ENCODE measurements at regions not wholly inside any gene's neighbourhood (a gene's known extent, or its start where the extent isn't known, plus 50 kb on each side); places are given as distances from the start of the nearest gene placed in this dataset.

DNA sequence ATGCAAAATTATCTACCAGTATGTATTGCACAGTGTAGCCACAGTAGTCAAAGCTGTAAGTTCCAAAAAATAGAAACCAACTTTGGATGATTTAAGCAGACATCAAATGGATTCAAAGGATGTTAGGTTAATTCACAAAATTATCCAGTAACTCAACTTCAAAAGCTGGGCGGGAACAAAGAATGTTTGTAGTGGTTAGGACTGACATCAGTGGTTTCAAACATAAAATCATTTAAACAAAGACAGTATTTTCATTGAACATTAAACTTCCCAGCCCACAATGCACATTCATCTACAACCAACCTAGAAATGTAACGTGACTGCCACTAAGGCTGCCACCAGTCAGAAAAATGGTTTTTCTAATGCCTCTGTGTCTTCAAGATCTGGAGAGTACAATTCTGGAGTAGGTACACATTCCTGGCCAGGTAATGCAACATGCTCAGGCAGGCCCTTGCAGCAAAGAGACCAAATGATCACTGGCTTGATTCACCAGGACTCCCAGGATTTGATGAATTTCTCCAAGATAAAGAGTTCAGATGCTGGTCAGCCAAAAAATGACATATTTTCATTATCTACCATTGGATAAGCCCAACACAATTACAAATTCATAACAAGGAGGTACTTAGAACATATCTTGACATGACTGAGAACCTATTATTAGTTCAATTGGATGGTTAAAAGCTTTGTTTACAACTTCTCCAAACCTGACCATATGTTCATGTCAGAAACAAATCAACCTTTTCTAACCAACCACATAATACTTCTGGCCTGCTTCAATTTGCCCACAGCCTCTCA lies 189.8 kb upstream of the CNTN4 start:
- intact Hi-C loops (cut with DNase I): no loop called here
- DNase-seq (ENCODE audit: low spot score): no peak

- intact Hi-C loops (cut with DNase I): no loop called here
- no peak for DNase-seq (ENCODE audit: low spot score)
These were observed 188.3 kb upstream of the CNTN4 start for GRCh38 chr3:1910322-1910721.

DNA sequence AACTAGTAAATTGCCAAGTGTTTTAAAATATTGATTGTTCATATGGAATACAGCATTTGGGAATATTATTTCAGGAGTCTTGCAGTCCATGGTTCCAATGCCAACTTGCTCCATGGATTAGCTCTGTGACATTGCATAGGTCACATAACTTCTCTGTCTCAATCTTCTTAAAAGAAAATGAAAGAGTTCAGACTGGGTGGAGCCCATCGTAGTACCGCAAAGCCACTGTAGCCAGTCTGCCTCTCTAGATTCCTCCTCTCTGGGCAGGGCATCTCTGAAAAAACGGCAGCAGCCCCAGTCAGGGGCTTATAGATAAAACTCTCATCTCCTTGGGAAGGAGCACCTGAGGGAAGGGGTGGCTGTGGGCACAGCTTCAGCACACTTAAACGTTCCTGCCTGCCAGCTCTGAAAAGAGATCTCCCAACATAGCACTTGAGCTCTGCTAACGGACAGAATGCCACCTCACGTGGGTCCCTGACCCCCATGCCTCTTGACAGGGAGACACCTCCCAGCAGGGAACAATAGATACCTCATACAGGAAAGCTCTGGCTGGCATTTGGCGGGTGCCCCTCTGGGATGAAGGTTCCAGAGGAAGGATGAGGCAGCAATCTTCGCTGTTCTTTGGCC lies 168.8 kb upstream of the CNTN4 start:
- DNase-seq (ENCODE audit: low spot score): no peak
- intact Hi-C loops (cut with DNase I): no loop called here

DNA sequence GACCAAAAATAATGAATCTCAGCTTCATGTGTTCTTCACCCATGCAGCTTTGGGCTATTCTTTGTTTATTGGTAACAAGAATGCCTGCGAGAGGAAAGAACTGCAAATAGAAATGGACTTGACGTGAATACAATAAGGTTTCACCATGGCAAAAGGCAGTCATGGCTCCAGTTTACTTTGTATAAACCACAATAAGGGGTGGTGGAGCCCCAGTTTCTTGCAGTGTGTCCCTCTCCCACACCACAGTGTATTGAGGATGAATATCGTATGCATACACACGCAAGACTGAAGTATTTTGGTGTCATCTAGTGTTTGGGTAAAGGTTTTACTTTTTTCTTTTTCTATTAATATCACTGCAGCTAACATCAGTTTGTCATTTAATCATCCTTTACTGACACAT lies 159.7 kb upstream of the CNTN4 start:
- DNase-seq (ENCODE audit: low spot score): no peak
- intact Hi-C loops (cut with DNase I): no loop called here

- intact Hi-C loops (cut with DNase I): no loop called here
- no peak for DNase-seq (ENCODE audit: low spot score)
These were observed 155.9 kb upstream of the CNTN4 start for GRCh38 chr3:1942781-1943180.

- intact Hi-C loops (cut with DNase I): no loop called here
- no peak for DNase-seq (ENCODE audit: low spot score)
These were observed 155.1 kb upstream of the CNTN4 start for GRCh38 chr3:1943395-1944118.

DNA sequence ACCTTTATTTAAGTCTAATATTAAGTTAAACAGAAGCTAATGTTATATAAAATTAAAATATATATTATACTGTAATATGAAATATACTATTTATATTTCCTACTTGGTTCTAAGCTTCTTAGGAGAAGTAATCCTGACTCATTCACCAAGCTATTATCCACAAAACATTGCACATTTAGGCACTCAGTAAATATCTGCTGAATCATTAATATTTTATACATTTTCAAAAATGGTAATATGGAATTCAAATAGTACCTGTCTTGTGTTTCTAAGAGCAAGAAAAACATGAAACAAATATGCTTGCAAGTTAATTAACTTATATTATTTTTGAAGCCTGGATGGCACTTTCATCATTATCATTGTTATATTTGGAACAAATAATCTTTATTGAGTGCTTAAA lies 153.0 kb upstream of the CNTN4 start:
- intact Hi-C loops (cut with DNase I): no loop called here
- no peak for DNase-seq (ENCODE audit: low spot score)

DNA sequence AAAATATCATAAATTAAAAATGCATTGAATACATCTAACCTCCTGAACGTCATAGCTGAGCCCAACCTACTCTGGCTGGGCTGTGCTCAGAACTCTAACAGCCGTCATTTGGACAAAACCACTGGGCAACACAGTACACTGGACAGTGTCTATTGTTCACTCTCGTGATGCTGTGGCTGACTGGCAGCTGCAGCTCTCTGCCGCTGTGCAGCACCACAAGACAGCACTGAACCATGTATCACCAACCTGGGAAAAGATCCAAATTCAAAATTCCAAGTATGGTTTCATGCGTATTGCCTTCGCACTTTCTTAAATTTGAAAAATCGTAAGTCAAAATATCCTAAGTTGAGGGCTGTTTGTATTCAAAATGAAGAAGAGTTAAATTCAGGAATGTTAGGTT lies 145.1 kb upstream of the CNTN4 start:
- intact Hi-C loops (cut with DNase I): no loop called here

DNA sequence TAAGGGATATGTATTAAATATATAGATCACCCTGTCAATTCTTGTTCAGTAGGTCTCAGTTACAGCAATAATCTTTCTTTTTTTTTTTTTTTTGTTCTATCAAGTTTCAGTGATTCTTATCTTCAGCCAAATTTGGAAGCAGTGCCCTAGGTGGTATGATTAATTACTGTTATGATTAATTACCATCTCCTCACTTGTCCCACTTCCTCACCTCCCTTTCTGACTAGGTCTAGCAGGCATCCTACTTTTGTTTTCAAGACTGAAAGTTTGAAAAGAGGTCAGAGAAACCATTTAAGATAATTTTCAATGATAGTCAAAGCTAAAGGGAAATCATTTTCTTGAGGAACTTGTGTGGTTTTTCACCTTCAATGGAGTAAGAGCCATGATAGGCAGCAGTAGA lies 144.0 kb upstream of the CNTN4 start:
- intact Hi-C loops (cut with DNase I): no loop called here
- DNase-seq (ENCODE audit: low spot score): no peak

More for the DNA sequence above, 145.1 kb upstream of the CNTN4 start:
- no peak for DNase-seq (ENCODE audit: low spot score)

GRCh38 chr3:1955170-1955569 lies 143.5 kb upstream of the CNTN4 start:
- no peak for DNase-seq (ENCODE audit: low spot score)
- intact Hi-C loops (cut with DNase I): no loop called here

DNA sequence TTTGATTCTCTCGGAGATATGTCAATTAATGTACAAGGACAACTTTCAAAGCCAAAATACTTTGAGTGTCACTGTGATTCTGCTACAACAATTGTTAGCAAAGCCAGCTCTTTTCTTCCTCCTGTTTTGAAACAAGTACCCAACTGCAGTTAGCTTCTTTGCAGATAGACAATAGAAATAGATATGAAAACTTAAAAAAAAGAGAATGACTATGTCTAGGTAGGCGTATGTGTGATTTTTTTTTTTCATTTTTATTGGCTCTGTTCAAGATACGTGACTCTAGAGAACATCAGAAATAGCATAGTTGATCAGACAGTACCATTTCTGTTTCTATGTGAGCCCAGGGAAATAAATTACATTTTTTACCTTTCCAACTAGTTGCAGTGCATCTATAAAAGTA lies 142.9 kb upstream of the CNTN4 start:
- intact Hi-C loops (cut with DNase I): no loop called here
- no peak for DNase-seq (ENCODE audit: low spot score)

DNA sequence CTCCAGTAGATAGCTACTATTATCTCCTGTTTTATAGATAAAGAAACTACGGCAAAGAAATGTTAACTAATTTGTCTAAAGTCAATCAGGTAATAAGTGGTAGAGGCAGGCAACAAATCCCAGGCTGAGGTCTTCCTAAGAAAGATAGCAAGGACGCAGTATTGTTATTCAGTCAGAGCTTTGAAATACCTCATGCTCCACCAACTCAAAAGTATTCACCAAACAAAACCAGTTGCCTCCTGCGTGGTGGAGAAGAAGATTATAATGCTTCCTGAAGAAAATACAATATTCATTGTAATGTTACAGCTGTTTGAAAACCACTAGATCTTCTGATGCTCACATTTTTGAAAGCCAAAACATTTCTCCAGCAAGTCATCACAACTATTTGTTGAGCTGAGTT lies 138.2 kb upstream of the CNTN4 start:
- intact Hi-C loops (cut with DNase I): no loop called here
- no peak for DNase-seq (ENCODE audit: low spot score)

DNA sequence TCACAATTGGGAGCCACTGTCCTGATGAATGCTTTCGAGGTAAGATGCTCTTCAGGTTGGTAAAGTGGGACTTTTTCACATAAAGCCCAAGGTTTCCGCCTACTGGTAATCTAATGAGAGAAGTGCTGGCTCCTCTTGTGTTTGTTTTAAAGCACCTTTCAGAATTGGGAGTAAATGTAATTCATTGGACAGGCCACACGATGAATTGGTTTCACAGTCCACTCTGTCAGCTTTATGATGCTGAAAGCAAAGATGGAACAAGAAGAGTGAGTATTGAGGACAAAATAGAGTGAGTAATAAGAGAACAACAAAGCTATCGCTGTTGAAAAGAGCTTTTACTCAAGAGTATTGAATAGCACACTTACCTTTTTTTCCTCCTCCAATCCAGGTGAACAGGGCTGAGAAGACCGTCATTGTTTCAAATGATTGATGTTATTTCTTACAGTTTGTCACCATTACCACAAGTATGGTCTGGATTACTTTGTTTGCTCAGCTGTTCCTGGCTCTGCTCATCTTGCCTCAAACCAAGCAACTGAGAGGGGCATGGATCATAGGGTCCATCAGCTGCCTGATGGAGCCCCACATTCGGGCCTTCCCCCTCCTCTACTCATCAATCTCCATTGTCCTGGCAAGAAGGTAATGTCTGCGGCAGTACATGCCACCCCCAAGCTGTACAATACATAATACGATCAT lies 136.1 kb upstream of the CNTN4 start:
- intact Hi-C loops (cut with DNase I): no loop called here
- DNase-seq (ENCODE audit: low spot score): no peak

- intact Hi-C loops (cut with DNase I): no loop called here
- DNase-seq (ENCODE audit: low spot score): no peak
These were observed 134.8 kb upstream of the CNTN4 start for GRCh38 chr3:1963896-1964295.

DNA sequence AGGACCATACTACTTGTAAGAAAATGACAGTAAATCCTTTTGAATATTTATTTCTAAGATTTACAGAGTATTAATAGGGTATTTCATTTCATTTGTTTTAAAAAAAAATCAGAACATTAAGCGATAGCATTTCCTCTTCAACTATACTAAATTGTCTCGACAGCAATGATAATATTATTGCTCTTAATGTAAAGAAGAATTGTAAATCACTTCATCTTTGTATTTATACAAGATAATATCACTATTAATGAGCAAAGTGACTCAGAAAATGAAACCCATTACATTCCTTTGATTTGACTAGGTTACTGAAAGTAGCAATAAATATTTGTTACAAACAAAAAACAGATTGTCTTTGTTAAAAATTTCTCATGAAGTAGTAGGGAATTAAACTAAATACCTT lies 131.1 kb upstream of the CNTN4 start:
- DNase-seq (ENCODE audit: low spot score): no peak
- intact Hi-C loops (cut with DNase I): no loop called here

- intact Hi-C loops (cut with DNase I): no loop called here
- no peak for DNase-seq (ENCODE audit: low spot score)
These were observed 129.4 kb upstream of the CNTN4 start for GRCh38 chr3:1969281-1969680.

DNA sequence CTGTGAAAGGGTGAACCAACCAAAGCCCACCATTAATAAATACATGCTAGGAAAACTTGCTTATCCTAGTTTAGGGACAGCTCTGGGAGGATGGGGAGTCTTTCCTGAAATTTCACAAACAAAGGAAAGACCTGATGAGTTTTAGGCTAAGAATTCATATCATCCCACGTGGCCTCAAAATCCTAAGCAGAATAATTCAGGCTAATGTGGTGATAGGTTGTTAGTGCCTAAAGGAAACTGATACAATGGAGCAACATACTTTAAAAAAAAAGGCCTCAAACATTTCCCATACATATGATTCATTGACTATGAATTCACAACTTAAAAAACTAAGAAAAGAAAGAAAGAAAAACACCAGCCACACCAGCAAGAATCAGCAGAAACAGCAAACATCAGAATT lies 126.9 kb upstream of the CNTN4 start:
- intact Hi-C loops (cut with DNase I): no loop called here
- no peak for DNase-seq (ENCODE audit: low spot score)

DNA sequence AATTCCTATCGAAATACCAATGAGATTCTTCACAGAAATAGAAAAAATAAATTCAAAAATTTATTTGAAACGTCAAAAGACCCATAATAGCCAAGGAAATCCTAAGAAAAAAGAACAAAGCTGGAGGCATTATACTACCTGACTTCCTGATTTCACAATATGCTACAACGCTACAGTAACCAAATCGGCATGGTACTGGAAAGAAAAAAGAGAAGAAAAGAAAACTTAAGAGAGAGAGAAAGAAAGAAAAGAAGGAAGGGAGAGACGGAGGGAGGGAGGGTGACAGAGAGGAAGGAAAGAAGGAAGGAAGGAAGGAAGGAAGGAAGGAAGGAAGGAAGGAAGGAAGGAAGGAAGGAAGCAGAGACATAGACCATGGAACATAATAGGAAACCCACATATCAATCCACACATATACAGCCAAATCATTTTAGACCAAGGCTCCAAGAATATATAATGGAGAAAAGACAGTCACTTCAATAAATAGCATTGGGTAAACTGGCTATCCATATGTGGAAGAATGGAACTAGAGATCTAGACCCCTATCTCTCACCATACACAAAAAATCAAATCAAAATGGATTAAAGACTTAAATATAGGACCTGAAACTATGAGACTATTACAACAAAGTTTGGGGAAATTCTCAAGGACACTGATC lies 118.6 kb upstream of the CNTN4 start:
- no peak for DNase-seq (ENCODE audit: low spot score)
- intact Hi-C loops (cut with DNase I): no loop called here

GRCh38 chr3:1987980-1988379 lies 110.7 kb upstream of the CNTN4 start:
- intact Hi-C loops (cut with DNase I): no loop called here
- DNase-seq (ENCODE audit: low spot score): no peak

GRCh38 chr3:1998739-1999138 lies 99.9 kb upstream of the CNTN4 start:
- no peak for DNase-seq (ENCODE audit: low spot score)
- intact Hi-C loops (cut with DNase I): no loop called here
